GM10266 (cell line): ENCODE measurements at regions not wholly inside any gene's neighbourhood (a gene's known extent, or its start where the extent isn't known, plus 50 kb on each side); places are given as distances from the start of the nearest gene placed in this dataset.

Experiments
- DNase-seq: peaks from one replicate; pipeline ENCODE4 v3.0.0; 2012; ENCODE audit errors: extremely low spot score
- TF ChIP-seq, protein P1 (sequence below): IDR thresholded peaks from 2 replicates; pipeline ENCODE4 v1.5.1; 2012; ENCODE audit warnings: mild to moderate bottlenecking, low read depth; ENCODE audit not compliant: control insufficient read depth, insufficient read depth; ENCODE audit errors: missing control alignments

DNA sequence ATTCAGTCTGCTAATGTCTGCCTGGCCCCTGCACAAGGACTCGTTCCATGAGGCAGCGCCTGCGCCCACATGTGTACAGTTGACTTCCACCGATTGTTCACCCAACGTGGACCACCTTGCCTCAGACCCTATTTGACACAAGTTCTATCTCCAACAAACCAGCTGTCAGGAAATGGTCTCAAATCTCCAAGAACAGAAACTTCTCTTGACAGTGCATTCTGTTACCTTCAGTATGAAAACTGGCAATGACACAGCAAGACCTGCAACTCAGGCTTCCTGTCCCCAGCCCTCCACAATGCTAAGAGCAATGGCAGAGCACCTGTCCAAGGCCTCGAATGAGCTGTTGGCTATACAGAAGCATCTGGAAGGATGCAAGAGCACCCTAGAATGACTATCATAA, 102.3 kb upstream of the CLDN14 start:
- DNase-seq = no peak
- TF ChIP-seq, protein P1, sequence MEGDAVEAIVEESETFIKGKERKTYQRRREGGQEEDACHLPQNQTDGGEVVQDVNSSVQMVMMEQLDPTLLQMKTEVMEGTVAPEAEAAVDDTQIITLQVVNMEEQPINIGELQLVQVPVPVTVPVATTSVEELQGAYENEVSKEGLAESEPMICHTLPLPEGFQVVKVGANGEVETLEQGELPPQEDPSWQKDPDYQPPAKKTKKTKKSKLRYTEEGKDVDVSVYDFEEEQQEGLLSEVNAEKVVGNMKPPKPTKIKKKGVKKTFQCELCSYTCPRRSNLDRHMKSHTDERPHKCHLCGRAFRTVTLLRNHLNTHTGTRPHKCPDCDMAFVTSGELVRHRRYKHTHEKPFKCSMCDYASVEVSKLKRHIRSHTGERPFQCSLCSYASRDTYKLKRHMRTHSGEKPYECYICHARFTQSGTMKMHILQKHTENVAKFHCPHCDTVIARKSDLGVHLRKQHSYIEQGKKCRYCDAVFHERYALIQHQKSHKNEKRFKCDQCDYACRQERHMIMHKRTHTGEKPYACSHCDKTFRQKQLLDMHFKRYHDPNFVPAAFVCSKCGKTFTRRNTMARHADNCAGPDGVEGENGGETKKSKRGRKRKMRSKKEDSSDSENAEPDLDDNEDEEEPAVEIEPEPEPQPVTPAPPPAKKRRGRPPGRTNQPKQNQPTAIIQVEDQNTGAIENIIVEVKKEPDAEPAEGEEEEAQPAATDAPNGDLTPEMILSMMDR = no peak

DNA sequence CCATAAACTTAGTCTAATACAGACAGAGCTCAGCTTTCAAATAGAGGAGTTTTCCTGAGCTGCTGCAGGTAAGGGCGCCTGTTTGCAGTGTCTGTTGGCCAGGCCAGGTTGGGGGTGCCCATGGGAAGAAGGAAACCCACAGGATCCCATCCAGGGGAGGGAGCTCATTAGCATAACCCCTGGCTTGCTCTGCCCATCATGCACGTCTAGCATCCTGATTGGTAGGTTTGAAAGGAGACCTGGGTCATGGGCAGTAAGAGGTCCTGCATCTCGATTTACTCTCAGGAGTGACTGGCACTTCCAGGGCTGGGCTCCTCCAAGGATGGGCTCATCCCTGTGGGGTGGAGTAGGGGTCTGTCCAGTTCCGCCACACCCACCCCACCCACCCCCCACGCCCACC, 103.7 kb upstream of the CLDN14 start:
- TF ChIP-seq, protein P1 = no peak
- DNase-seq = no peak

DNA sequence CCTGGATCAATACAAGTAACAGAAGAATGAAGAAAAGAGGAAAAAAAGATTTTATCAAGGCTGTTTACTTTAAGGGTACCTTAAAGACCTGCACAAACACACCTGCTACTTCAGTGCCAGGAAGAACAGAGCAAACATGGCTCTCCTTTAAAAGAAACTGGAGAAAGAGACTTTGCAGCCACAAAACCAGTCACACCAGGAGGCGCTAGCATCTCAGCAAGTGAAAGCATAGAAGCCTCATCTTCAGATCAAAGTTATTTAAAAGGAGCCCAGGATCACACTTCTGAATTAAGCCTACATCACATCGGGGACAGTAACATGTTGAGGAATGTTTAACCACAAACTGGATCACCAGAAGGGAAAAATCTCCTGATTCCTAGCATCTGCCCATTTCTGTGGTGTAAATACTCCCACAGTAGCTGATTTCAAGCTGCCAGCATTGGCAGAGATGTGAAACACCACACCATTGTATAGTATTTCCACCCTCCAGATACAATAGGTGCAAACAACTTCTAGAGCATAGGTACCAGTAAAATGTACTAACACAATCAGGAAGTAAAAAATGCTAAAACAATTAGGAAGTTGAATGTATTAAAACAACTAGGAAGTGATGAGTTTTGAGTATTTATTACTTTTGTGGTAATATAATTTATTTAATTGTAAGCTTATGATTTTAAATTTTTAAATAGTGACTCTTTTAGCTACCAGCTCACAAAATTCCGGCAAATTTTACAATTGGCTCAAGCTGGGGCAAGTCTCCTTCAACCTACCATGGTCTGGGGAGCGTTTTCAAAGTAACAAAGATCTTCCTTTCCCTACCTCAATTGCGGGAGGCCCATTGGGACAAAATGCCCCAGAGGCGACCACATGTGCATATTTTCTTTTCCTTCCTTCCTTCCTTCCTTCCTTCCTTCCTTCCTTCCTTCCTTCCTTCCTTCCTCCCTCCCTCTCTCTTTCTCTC, 105.3 kb upstream of the CLDN14 start:
- DNase-seq = peak; percentile 39
- TF ChIP-seq, protein P1 = peak; percentile 8

DNA sequence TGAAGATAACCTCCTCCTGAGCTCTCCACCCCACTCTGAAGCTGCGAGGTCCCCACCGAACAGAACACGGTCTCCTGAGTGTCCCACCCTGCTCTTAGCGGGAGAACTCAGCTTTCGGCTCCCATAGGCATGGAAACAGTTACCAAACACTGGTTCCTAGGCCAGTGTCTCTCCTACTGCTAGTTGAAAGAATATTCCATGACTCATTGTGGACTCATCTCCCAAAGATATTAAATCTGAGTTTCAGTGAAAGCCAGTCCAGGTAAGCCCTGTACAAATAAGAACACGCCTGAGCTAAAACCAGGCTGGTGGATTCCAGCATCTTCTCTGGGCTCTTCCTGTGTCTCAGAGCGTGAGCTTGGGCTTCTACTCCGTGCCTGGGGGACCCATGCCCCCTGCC, 107.5 kb upstream of the CLDN14 start:
- TF ChIP-seq, protein P1 = no peak

DNA sequence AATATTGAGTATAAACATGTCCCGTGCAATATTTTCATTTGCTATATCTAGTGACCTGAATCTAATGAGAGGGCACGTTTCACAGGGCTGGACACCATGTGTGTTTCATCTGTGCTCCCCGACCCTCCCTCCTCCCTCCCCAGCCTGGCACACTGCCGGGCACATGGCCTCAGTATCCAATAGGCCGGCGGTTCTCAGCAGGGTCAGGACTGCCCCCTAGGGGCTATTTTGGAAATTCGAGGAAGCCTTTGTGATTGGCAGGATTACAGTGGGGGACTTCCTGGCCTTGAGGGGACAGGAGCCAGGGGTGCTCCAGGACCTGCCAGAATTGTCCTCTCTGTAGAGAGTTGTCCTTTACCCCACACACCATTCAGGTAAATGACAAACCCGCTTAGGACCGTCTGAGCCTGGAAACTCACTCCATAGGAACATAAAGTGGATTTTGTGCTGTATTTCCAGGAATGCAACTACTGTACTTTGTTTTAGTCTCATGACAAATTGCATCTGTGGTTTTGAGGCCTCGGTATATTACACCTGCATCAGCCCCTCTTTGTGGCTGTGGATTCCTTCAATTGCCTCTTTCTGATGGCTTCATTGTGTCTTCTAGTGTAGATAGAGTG, 109.5 kb upstream of the SIM2 start:
- TF ChIP-seq, protein P1 = peak; percentile 65
- peak; percentile 77 for DNase-seq

More for the DNA sequence above, 107.5 kb upstream of the CLDN14 start:
- DNase-seq = no peak

DNA sequence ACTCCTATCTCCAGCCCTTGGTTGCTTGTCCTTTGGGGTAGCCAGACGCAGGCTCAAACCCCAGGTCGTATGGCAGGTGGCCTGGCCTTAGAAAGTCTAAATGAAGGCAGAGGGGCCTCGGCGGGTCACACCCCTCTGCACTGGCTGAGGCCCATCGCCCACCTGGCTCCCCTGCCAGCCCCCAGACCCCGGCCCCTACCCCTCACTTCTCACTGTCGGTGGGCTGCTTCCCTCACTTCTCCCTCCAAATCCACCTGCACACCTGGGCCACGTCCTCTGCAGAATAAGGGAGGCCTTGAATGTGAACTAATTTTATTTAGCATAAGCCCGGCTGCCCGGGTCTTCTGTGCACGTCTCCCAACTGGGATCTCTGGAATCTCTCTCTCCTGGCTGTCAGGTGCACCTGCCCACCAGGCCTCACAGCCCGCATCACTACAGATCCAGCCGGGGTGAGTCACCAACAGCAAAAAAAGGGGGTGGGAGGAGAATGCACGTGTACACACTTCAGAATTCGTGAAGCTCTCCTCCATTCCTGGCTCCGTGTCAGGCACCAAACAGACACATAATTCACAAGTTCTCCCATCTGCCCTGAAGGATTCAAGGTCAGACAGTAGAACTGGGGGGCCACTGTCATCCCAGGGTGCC, 107.5 kb upstream of the SIM2 start:
- no peak for DNase-seq
- TF ChIP-seq, protein P1 = no peak
